Small intestine (tissue), 7 donors: ENCODE measurements at regions not wholly inside any gene's neighbourhood (a gene's known extent, or its start where the extent isn't known, plus 50 kb on each side); places are given as distances from the start of the nearest gene placed in this dataset.

Source experiments
- DNase-seq, 2 donors: peaks; one replicate each; pipeline versions ENCODE4 v3.0.0 to v3.0.0-alpha.2; 2013
- FAIRE-seq: peaks from 2 replicates; lab custom pipeline; 2012; peaks lifted over from hg19 to GRCh38; lab: Jason Lieb, UNC
- H3K27ac ChIP-seq, 3 donors: one replicate each; pipeline ENCODE4 v1.5.1; 2013; ENCODE audit warnings: low read length in 2 of 3, mild to moderate bottlenecking in 2 of 3, control low read depth in 1 of 3, inconsistent platforms in 1 of 3, low read depth in 1 of 3, moderate library complexity in 1 of 3
- H3K27me3 ChIP-seq, 3 donors: one replicate each; pipeline ENCODE4 v1.6.1; 2013; ENCODE audit warnings: low read length in 3 of 3, inconsistent platforms in 1 of 3; ENCODE audit not compliant: control insufficient read depth in 3 of 3, insufficient read depth in 3 of 3
- H3K36me3 ChIP-seq, 3 donors: one replicate each; pipeline ENCODE4 v1.6.1; 2013; ENCODE audit warnings: low read length in 3 of 3, inconsistent platforms in 1 of 3, low read depth in 1 of 3, mild to moderate bottlenecking in 1 of 3, moderate library complexity in 1 of 3; ENCODE audit not compliant: control insufficient read depth in 3 of 3, insufficient read depth in 2 of 3
- H3K4me1 ChIP-seq, 3 donors: one replicate each; pipeline ENCODE4 v1.6.1; 2013; ENCODE audit warnings: low read length in 2 of 3, inconsistent platforms in 1 of 3, low read depth in 1 of 3, mild to moderate bottlenecking in 1 of 3, moderate library complexity in 1 of 3; ENCODE audit not compliant: control insufficient read depth in 3 of 3, insufficient read depth in 2 of 3
- H3K4me3 ChIP-seq, 3 donors: one replicate each; pipeline ENCODE4 v1.5.1; 2013; ENCODE audit warnings: low read length in 3 of 3, control low read depth in 1 of 3, inconsistent platforms in 1 of 3, low read depth in 1 of 3, mild to moderate bottlenecking in 1 of 3, moderate library complexity in 1 of 3
- H3K9me3 ChIP-seq, 2 donors: one replicate each; pipeline ENCODE4 v1.6.1; 2013; ENCODE audit warnings: low read depth in 1 of 2, low read length in 1 of 2; ENCODE audit not compliant: control insufficient read depth in 2 of 2, insufficient read depth in 1 of 2
- WGBS, 3 donors: extraction: QIAGEN DNeasy Blood & Tissue Kit; methylation state at CpG; one replicate each; pipeline ENCODE4 v1.1.7; 2013; 5-methylcytosine and 5-hydroxymethylcytosine counted together
- donor health status: healthy with polysubstance abuse.
- donor health status: control.
- donor health status: control.
- donor health status: Bipolar disorder and iron deficiency.
- donor health status: healthy.

DNA sequence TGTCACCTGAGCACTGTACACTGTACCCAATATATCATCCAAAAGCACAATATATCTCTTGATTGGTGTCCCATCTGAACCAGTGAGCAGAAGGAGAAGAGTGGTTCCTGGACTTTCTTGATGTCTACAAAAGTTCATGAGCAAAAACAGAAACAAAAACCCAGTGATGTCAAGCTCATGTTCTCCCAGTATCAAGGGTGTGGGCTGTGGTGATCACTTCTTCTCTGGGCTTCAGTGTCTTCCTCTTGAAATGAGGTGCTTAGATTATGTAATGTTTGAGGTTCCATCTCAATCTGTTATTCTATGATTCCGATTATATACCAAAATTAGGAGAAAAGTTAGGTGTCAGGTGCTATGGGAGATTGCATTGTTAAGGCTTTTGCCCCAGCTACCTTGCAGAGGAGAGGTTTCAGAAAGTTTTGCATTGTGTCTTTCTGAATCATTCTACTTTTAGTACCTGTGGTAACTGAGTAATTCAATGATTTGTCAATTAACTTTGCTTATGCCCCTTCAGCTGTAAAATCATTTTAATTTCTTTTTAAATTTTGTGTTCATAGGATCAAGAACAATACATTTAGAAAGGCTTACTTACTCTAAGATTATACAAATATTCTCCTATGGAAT, 122.0 kb upstream of the EOMES start:
- H3K4me1 ChIP-seq, result peaks cover 0 to 3% (median 0%) of the 10 kb centered on the region in 3 donors
- H3K36me3 ChIP-seq, result no peaks in the 10 kb centered on the region
- FAIRE-seq (no peak), DNase-seq (no peak)
- H3K4me3 ChIP-seq, result no peak overlapping the region
- 74 to 89% (median 88%) methylated on average over 1 of the region's 1 CpG for WGBS, 3 donors
- no peak overlapping the region for H3K27ac ChIP-seq
- H3K9me3 ChIP-seq, result no peaks in the 10 kb centered on the region
- H3K27me3 ChIP-seq, result no peaks in the 10 kb centered on the region

DNA sequence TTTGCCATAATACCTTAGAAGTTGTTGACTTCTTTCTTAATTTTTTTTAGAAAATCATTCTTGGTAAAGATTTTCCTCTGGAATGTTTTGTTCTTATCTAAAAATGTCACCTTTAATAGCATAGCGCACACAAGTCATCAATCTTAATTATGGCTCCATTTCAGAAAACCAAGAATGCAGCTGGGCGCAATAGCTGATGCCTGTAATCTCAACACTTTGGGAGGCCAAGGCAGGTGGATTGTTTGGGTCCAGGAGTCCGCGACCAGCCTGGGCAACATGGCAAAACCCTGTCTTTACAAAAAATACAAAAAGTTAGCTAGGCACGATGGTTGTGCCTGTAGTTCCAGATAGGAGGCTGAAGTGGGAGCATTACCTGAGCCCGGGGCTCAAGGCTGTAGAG, 125.6 kb upstream of the EOMES start:
- no peaks in the 10 kb centered on the region for H3K36me3 ChIP-seq
- FAIRE-seq (no peak), DNase-seq (peak in 1 of 2 donors; percentile 34)
- H3K9me3 ChIP-seq, result peaks cover 0 to 6% of the 10 kb centered on the region in 2 donors
- H3K27ac ChIP-seq, result no peak overlapping the region
- H3K4me1 ChIP-seq, result no peaks in the 10 kb centered on the region
- no peak overlapping the region for H3K4me3 ChIP-seq
- WGBS, 3 donors, result 22 to 49% (median 27%) methylated on average over 6 of the region's 6 CpGs
- H3K27me3 ChIP-seq, result no peaks in the 10 kb centered on the region

DNA sequence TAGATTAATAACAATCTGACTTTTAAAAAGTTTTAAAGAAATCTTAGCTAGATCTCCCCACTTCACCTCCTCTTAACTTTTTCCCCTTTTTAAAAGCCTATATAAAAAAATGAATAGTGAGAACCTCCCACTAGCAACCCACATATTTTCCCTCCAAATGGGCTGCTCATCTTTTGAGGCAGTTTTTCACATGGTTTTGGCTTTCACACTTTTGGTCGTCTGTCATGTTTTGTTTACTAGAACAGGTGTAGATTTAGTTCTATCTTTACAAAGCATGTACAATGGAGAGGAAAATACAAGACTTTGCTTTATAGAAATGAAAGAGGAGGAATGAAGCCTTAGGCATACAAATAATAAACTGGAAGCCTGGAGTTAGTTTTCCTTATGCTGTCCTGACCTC, 126.7 kb upstream of the EOMES start:
- Histone ChIP-seq H3K9me3 (peaks cover 0 to 6% of the 10 kb centered on the region in 2 donors), H3K27ac (no peak overlapping the region), H3K4me3 (no peak overlapping the region), H3K27me3 (no peaks in the 10 kb centered on the region), H3K4me1 (no peaks in the 10 kb centered on the region), H3K36me3 (no peaks in the 10 kb centered on the region)
- 12 to 45% (median 19%) methylated on average over 1 of the region's 1 CpG for WGBS, 3 donors
- DNase-seq (no peak), FAIRE-seq (no peak)

DNA sequence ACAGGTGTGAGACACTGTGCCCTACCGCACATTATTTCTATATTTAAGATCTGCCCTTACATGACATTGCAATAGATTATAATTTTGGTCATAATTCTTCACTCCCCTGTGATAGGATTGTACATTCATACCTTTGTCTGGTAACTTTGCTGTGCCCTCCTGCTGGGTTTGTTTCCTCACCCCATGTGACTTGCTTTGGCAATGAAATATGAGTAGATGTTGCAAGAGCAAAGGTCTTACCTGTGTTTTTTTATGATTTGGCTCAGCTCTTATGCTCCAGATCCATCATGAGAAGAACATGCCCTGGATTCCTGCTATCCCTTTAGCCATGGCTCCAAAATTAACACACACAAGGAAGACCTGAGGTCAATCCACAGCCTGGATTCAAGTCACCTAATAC, 137.7 kb upstream of the EOMES start:
- Histone ChIP-seq H3K36me3 (no peaks in the 10 kb centered on the region), H3K27ac (no peak overlapping the region), H3K4me1 (no peaks in the 10 kb centered on the region), H3K27me3 (no peaks in the 10 kb centered on the region), H3K4me3 (no peak overlapping the region), H3K9me3 (peaks cover 0 to 1% of the 10 kb centered on the region in 2 donors)
- 59 to 84% (median 82%) methylated on average over 1 of the region's 1 CpG for WGBS, 3 donors
- FAIRE-seq (no peak), DNase-seq (peak in 1 of 2 donors; percentile 17)

DNA sequence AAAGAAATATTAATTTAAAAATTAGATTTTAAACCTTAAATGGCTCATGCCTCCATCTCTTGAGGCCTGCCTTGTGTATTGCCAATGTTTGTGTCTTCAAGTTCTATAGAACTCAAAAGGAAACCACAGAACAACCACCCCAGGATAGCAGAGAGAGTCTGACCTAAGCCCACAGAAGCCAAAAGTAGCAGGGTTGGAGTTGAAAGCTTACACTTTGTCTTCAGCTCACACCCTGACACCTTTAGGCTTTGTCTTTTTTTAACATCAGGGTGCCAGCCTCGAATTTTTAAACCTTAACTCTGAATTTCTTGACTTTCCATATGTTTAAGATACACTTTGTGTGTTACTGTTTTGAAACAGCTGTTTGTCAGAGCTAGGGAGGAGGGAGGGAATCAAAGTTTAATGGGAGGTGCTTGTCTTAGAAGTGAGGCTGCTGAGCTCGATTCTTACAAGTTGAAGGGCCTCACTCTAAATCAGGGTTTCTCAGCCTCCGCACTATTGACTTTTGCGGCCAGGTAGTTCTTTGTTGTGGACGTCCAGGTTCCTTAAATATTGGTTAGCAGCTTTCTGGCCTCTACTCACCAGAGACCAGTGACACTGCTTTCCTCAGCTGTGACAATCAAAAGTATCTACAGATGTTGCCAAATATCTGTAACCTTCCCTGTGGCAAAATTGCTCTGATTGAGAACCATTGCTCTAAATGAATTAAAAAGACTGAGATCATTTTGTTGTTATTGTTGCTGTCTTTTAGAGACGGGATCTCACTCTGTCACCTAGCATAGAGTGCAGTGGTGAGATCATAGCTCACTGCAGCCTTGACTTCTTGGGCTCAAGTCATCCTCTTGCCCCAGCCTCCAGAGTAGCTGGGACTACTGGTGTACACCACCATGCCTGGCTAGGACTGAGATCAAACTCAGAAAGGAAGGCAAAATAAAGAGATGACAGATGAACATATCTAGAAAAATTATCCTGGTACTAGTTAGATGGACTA, 139.2 kb upstream of the EOMES start:
- Histone ChIP-seq H3K4me1 (no peaks in the 10 kb centered on the region), H3K9me3 (no peaks in the 10 kb centered on the region), H3K4me3 (no peak overlapping the region), H3K27me3 (no peaks in the 10 kb centered on the region), H3K36me3 (no peaks in the 10 kb centered on the region), H3K27ac (peak overlapping the region in 2 of 3 donors; percentile 14 to 60)
- WGBS, 3 donors, result 54 to 65% (median 62%) methylated on average over 6 of the region's 6 CpGs
- DNase-seq (peak in 1 of 2 donors; percentile 57), FAIRE-seq (no peak)

DNA sequence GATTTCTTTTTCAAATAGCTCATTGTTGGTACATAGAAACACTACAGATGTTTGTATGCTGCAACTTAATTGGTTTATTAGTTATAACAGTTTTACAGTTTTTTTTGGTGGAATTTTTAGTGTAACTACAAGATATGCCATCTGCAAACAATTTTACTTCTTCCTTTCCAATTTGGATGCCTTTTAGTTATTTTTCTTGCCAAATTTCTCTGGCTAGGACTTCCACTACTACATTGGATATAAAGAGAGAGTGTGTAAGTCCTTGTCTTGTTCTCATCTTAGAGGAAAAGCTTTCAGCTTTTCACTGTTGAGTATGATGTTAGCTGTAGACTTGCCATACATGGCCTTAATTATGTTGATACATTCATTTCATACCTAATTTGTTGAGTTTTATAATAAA, 143.6 kb upstream of the EOMES start:
- no peaks in the 10 kb centered on the region for H3K36me3 ChIP-seq
- H3K9me3 ChIP-seq, result peaks cover 0 to 7% of the 10 kb centered on the region in 2 donors
- DNase-seq, result no peak
- no peak overlapping the region for H3K27ac ChIP-seq
- H3K27me3 ChIP-seq, result no peaks in the 10 kb centered on the region
- H3K4me3 ChIP-seq, result no peak overlapping the region
- no peaks in the 10 kb centered on the region for H3K4me1 ChIP-seq
- no peak for FAIRE-seq

DNA sequence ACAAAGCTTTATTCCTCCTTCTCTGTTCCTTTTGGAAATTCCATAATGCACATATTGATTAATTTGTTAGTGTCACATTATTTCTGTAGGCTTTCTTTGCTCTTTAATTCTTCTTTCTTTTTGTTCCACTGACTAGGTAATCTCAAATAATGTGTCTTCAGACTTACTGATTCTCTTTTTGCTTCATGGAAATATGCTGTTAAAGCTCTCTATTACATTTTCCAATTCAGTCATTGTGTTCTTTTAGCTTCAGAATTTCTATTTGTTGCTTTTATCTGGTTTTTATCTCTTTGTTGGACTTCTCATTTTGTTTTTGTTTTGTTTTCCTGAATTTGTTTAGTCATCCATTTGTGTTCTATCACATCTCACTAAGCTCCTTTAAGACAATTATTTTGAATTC, 147.0 kb upstream of the EOMES start:
- DNase-seq (no peak), FAIRE-seq (no peak)
- Histone ChIP-seq H3K36me3 (no peaks in the 10 kb centered on the region), H3K27me3 (no peaks in the 10 kb centered on the region), H3K27ac (no peak overlapping the region), H3K9me3 (peaks cover 0 to 7% of the 10 kb centered on the region in 2 donors), H3K4me3 (no peak overlapping the region), H3K4me1 (no peaks in the 10 kb centered on the region)

DNA sequence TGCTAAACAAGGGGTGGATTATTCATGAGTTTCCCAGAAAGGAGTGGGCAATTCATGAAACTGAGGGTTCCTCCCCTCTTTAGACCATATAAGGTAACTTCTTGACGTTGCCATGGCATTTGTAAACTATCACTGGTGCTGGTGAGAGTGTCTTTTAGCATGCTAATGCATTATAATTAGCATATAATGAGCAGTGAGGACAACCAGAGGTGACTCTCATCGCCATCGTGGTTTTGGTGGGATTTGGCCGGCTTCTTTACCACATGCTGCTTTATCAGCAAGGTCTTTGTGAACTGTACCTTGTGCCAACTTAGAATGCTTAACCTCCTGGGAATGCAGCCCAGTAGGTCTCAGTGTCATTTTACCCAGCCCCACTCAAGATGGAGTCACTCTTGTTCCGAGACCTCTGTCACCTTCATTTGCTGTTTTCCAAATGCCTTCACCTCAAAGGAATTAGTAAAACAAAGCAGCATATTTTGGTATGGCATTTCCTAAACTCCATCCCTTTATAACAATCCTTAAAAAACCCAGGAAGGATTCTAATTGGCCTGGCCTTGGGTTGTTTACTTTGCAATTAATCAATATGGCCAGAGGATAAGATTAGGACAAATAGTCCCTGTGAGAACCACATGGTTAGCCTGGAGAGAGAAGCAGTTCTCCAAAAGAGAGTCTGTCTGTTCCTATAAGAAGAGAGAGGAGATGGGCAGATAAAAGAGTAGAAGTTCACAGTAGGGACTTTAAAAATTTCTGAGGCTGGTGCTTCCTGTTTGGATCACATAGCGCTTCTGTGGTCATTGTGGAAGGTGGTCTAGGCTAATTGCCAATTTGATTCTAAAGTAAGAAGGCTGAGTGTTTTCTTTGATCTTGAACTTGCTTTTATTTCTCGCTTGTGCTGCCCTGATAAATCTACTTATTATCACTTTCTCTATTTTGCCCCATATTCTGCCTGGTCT, 155.2 kb upstream of the EOMES start:
- Histone ChIP-seq H3K4me3 (no peak overlapping the region), H3K27ac (no peak overlapping the region), H3K27me3 (peaks cover 0 to 3% (median 0%) of the 10 kb centered on the region in 3 donors), H3K4me1 (no peaks in the 10 kb centered on the region), H3K9me3 (no peaks in the 10 kb centered on the region), H3K36me3 (no peaks in the 10 kb centered on the region)
- WGBS, 3 donors, result 37 to 57% (median 42%) methylated on average over 7 of the region's 7 CpGs
- DNase-seq (no peak), FAIRE-seq (no peak)
